A172 (cell line): ENCODE measurements at regions not wholly inside any gene's neighbourhood (a gene's known extent, or its start where the extent isn't known, plus 50 kb on each side); places are given as distances from the start of the nearest gene placed in this dataset.

ENCODE experiments used
- DNase-seq: peaks from one replicate; pipeline ENCODE4 v3.0.0-alpha.2; 2015; ENCODE audit warnings: low spot score

DNA sequence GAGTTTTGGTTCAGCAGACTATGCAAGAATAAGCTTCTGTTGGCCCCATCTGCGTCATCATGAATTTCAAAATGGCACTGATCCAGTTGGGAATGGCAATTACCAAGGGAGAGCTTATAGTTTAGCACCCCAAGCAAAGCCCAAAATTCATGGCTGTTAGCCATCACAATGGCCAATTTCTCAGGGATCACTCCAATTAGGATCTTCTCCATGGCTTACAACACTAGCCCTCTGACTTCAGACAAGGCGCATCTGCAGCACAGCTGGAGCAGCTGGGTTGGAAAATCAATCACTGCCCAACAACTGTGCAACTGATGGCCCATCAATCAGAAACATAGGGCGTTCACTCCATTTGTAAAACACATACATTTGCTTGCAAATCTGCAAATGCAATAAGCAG lies 273.6 kb downstream of the SRBD1 start:
- DNase-seq, result no peak

DNA sequence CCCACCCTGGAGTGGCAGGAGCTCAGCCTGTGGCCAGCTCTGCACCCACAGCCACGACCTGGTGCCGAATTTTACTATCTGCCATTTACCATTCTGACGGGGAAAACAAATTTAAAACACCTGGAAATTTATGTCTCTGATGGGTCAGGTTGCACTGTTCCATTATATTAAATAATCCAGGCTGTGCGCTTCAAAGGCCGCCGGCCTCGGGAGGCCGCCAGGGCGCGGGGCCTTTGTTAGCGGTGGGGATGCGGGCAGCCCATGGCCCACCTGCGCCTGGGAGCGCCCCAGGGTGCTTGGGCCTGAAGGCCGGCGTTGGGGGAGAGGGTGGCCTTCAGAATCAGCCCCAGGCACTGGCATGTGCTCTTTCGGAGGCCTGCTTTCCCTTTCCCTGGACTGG lies 276.9 kb downstream of the SRBD1 start:
- no peak for DNase-seq

DNA sequence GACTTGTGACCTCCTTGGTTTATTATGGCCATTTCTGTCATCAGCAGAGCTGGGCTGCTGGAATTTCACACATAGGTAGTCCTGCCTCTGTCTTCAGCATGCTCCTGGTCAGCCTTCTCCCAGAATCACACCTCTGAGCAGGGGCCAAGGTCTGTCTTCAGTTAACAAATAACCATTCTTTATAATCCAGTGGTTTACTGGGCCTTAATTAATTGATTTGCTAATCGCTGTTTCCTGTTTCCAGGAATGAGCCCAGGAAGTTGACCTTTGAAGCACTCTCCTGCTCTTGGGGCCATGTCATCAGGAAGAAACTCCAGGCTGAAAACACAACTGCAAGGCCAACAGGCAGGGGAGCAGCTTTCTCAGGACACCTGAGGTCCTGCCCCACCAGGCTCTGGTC lies 278.5 kb downstream of the SRBD1 start:
- no peak for DNase-seq

DNA sequence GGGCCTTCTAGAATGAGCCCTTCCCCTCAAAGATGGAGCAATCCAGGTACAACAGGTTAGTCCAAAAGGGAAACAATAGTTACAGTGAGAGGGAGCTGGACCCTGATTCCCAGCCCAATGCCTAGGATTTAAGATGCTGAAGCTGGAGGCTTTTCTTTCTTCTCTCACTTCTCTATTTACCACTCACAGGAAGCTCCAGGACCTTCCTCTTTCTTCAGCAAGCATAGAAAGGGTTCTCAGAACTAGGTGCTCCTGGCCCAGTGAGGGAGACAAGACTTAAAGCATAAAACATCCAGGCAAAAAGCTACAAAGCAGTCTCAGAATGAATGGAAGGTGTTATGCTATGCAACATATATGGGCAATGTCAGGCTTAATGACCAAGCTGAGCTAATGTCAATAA lies 279.0 kb downstream of the SRBD1 start:
- no peak for DNase-seq

DNA sequence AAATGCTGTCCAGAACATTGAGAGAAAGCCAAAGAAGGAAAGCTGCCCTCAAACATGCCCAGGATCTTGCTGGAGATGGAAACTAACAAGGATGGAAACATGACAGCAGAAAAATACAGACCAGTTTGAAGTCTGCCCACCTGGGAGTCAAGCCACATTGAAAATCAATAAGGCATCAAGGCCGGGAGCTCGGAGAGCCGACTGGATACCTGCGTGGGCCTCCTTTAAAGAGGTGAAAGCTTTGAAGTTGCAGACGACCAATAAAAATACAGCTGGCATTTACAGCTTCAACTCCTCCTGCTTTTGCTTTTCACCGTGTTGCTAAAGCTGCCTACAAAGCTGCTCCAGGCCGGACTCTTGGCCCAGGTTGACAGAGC lies 279.7 kb downstream of the SRBD1 start:
- DNase-seq, result no peak

DNA sequence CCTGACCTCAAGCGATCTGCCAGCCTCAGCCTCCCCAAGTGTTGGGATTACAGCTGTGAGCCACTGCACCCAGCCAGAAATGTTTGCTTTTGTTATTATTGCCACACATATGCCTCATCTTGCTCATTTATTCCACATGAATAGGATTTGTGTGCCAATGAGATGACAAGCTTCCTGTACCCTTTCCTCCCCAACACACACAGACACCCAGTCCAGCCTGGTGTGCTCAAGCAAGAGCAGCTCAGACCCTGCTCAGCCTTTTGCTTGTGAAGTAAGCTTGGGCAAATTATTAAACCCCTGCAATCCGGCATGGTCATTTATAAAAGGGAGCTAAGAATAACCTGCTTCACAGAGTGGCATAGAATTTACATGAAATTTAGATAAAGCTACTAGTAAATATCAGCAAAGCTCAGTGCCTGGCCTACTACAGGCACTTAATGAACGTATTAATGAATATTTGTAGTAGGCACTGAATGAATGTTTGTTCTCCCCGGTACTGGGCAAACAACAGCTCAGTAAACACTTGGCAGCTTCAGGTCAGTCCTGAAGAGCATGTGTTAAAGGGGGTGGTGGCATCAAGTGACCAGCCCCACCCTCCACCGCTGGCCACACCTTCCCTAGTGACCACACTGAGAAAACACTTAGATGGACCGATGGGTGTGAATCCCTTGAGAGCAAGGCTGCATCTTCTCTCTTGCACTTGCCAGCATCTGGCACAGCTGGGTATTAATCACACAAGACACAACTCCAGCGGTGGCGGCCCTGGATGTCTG lies 280.2 kb downstream of the SRBD1 start:
- no peak for DNase-seq

DNA sequence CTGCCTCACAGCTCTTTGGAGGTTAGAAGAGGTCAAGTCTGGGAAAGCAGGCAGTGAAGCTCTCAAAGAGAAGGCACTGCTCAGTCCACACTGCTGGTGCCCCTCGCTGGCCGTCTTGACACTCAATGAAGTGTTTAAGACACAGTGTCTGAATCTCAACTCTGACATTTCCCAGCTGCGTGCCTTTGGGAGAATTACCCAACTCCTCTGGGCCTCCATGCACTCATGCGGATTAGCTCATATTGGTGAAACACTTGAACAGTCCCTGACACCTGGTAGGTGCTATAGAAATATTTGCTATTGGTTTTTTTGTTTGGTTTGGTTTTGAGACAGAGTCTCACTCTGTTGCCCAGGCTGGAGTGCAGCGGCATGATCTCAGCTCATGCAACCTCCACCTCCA lies 281.0 kb downstream of the SRBD1 start:
- no peak for DNase-seq

DNA sequence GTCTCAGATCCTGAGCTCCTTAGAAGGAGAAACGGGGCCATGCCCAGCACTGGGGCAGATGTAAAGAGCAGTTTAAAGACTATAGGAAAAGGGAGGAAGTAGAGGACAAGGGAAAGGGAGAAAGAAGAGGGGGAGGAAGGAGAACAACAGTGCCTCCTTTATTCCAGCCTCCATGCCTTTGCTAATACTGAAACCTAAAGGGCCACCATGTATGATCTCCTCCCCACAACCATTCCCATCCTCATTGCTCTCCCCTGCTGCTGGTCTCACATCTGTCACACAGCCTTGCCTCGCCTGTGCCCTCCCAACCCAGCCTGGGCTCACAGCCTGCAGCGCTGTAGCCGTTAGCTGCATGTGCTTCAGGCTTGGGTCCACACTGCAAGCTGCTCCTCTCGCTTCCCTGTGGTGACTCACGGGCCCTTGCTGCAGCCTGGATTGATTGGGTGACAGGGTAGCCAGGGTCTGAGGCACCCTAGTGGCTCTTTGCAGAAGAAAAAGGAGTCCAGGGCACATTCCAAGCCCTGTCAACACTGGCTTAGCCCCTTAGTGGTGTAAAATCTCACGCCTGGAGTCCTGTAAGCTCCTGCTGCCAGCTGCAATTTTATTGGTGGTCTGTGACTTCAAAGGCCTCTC lies 281.9 kb downstream of the SRBD1 start:
- peak; percentile 49 for DNase-seq

DNA sequence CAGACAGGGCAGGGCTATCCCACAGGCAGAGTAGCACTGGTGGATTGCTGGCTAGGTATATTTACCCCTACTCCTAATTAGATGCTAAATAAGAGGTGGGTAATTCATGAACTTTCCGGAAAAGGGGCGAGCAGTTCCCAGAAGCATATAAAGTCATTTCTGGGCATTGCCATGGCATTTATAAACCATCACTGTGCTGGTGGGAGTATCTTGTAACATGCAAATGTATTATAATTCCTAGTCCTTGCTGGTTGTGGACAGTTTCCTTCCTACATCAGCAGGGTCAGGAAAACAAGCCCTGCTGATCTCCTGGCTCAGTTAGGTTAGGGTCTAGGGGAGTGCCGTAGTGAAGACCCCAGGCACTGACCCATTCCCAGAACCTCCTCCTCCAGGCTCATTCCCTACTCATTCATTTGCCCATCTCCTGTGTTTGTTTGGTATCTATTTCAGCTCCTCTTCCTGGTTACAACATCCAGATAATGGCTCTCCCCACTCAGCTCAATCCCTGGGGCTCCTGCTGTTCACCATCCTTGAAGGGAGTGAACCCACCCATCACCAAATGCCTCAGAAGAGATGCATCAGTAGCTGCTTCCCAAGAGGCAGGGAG lies 282.7 kb downstream of the SRBD1 start:
- no peak for DNase-seq

DNA sequence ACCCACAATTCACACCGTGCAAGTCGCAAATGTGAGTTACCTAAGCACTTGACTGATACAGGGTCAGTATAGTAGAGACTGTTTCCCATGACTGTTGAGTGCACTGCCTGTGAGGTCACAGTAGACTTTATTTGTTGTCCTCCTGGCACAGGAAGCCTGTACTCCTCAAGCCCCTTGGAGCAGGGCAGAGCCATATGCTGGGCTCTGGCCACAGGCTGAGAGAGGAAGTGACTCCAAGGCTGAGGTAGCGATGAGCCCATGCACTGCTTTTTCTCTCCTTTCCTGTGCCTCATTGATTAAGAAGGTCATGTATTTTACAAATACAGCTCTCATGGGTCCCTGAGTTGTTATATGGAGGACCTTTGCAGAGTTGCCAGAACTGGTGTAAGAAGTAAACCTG lies 287.7 kb downstream of the SRBD1 start:
- no peak for DNase-seq

DNA sequence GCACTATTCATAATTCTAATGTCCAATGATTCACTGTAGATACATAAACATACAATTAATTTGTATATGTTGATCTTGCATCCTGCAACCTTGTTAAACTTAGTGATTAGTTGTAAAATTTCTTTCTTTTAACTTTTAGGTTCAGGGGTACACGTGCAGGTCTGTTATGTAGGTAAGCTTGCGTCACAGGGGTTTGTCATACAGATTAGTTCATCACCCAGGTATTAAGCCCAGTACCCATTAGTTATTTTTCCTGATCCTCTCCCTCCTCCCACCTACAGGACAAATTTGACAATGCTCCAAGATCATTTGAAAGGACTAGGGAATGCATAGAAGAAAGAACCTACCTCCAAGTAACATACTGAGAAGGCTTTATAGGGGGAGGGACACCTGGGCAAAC lies 290.1 kb downstream of the SRBD1 start:
- no peak for DNase-seq

DNA sequence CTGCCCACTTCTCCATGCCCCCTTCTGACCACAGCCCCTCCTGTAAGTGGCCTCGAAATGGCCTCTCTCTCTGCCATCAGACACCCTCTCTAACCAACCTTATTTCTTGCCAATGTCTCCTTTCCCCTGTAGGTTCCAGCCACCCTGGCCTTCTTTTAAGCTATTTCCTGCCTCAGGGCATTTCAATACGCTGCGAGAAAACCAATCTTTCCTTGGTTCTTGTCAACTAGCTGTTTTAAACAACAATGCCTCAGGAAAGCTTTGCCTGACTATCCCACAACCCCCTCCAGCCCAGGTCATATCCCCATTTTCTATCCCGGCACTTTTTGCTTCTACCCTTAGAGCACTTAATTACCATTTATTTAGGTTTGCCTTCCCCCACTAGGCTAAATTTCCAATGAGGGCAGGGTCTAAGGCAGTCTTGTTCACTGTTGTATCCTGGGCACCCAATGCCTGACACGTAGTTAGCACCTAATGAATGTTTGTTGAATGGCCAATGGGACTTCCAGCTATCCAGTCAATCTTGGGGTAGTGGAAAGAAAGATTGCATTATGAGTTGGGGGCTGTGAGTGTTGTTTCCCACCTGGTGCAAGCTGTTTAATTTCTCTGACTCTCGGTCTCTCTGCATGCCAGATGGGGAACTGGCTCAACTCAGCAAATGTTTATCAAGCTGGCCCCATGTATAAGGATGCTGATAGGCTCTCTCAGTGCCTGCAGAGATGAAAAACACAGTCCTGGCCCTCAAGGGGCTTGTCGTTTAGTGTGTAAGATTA lies 291.2 kb downstream of the SRBD1 start:
- no peak for DNase-seq

DNA sequence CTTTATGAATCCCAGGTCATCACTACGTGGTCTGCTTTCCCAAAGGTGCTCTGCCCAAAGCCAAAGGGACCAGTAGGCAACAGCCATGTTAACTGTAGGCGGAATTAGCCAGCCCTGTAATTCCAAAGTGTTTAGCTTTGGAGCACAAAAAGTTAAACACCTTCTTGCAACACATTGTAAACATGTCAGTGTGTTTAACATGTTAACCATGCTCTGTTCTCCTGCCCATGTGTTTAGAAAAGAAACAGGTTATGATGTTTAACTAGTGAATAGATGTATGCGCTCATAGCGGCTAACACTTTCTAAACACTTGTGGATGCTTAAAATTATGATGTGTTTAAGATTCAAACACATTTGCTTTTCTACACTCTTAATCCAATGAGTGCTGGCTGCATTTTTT lies 292.4 kb downstream of the SRBD1 start:
- no peak for DNase-seq

DNA sequence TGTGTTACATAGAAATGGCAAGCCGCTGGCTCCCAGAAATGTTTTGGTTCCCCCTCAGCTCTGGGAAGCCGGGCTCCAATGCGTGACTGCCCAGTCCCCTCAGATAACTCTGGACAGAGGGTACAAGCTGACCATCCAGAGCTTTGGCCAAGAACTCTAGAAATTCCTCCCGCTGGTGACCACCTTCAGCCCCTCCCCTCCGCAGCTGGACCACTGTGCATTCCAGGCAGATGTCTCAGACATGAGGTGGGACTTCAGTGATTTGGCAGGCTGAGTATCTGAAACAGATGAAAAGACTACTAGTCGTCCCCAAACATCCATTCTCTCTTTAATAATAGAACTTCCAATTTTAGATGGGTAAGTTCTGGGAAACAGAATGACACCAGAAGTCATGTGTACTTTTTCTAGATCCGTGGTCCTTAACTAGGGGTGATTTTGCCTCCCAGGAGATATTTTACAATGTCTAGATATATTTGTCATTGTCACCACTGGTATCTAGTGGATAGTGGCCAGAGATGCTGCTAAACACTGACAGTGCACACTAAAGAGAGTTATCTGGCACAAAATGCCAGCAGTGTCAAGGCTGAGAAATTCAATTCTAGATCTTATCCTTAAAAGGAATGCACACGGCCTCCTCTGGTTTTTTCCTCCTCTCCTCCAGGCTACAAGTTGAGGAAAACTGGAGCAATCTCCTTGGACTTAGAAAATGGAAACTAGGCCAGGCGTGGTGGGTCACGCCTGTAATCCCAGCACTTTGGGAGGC lies 294.3 kb downstream of the SRBD1 start:
- DNase-seq, result no peak

DNA sequence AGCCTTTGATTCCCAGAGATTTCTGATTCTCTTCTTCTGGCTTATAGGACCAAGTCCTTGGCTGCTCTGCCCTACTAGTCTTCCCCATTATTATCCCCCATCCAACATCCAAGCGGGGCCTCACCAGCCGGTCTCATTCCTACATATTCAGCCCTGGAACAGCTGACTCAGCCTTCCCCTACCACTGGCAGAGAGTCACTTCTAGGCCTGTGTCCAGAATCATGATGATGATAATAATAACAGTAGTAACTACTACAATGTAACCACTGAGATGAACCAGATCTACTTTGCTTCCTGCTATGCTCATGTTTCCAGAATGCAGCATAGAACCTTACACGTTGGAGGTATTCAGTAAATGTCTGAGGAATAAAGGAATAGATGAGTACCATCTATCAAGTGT lies 295.2 kb downstream of the SRBD1 start:
- DNase-seq, result no peak

DNA sequence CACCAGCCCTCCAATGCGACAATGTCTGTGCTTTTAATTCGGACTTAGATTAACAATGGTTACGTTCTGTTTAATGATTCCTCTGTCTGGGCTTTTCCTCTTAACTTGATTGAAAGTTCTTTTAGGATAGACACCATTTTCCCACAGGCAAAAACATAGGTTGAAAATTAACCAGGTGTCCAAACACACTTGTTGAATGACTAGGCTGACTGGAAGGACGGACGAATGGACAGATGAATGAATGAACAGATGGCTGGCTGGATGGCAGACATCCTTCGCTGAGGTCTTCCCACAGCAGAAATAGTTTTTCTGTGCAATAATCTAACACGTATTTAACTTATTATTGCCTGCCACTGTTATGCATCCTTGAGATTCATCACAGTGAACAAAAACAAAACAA lies 298.8 kb downstream of the SRBD1 start:
- DNase-seq, result no peak

DNA sequence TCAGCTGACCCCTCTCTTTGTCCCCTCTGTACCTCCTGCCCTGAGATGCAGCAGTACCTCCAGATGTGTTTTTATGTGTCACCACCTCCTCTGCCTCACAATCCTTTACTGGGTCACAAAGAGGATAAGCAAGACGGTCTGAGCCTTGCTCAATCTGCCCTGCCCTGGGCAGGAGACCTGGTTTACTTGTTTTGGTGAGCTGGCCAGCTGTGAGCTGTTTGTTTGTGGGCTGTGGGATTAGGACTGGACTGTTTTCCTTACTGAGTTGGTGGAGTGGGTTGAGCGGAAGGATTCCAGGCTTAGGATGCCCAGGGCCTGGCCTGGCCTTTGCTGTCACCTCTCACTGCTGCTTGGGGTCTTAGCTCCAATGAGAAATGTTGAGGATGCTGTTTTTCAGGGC lies 299.5 kb downstream of the SRBD1 start:
- DNase-seq, result no peak

DNA sequence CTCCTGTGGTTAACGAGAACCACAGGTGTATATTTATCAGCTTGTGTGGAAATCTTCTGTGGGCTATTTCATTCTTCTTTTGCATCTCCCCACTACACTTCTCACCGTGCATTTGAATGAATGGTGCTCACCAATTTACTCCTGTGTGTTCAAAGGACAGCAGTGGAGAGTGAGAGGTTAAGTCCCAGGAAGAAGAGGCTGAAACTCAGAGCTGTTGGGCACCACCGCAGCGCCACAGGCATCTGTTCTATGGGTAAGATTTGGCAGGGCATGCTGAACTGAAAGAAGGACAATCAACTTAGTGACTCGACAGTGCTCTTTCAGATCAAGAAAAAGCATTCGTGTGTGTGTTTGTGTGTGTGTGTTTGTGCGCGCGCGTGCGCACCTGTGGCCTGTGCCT lies 297.9 kb upstream of the SIX2 start:
- DNase-seq, result no peak

DNA sequence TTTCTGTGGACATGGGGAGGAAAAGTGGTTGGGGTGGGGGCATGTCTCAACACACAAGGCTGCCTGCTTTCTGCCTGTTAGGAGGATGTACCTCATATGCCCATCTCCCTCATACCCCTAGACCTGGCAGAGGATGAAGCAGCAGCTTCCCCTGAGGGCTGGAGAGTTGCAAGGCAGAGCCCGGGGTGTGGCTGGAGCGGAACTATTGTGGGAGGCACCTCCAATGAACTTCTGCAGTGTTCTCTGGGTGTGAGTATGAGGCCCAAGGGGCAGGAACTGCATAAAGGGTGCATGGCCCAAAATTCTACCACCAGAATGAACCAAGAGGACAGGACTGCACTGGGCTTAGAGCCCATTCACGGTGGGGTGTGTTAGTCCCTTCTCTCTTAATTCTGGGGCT lies 296.3 kb upstream of the SIX2 start:
- no peak for DNase-seq

DNA sequence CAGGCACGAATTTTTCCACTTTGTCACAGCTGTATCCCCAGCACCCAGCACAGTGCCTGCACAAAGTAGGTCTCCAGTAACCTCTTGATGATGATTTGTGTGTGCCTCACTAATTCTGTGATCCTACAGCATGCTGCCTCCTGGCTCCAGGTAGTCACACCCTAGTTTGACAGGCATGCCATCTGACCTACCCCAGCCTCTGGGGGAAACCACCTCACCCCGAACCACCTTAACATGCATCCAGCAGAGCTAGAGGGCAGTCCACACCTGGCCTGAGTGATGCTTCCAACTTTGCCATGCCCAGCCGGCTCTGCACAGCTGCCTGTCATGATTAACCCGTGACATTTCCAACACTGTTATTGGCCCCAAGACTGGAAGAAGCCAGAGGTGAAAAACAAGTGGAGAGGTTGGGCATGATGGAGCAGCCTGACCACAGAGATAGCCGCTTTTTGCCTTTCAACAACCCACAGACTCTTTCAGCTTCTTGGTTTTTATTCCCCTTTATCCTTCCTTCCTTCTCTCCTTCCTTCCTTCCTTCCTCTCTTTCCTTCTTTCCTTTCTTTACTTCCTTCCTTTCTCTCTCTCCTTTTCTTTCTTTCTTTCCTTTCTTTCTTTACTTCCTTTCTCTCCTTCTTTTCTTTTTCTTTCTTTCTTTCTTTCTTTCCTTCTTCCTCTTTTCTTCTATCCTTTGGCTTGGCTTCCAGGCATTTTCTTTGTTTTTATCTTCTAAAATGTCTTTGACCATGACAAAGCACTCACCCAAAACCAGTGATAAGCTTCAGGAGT lies 294.4 kb upstream of the SIX2 start:
- DNase-seq, result no peak
